ENCODE measurements at regions not wholly inside any gene's neighbourhood (a gene's known extent, or its start where the extent isn't known, plus 50 kb on each side); places are given as distances from the start of the nearest gene placed in this dataset.
A peak's percentile ranks its signal among the peaks of the same experiment; 100 is the strongest.

DNA sequence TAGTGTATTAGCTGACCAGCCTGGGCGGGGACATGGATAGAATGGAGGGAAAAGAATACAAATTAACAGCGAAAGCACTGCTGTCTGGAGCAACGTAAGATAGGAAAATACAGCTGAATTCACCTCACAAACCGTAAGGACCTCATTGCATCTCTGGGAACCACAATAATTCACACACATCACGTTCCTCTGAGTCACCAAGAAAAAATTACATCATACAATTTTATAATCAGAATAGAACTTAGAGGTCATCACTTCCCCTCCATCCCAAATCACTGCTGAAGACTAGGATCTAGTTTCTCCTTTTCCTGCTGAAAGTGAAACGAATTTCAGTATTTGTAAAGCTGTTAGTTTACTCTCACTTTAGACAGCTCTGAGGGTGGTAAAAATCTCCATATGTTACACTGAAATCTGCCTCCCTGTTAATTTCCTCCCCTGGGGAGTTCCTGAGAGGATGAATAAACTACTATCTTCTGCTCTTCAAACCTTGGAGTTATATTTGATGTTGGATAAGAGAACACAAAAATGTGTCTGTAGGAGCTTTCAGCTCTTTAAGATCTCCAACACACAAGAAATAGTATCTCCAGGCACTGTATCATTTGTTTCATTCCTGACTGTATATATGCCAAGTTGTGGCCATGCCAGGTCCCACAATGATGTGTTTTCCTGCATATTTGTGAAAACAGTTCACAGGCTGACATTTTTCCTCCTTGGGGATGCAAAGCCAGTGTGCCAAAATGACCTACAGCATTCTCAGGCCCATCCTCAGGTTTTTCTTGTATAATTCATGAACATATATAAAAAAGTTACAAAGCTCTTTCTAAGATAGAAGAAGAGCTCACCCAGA is 63.8 kb upstream of the SSTR1 start:
- peaks cover 14% of the 10 kb centered on the region for H3K4me1 ChIP-seq (ENCODE audit: control insufficient read depth, extremely low read depth, insufficient read depth, low read length)
- no peak overlapping the region for H3K9ac ChIP-seq (replicated peaks; ENCODE audit: extremely low read depth, insufficient read depth, low read length)
- FAIRE-seq (peak; percentile 60), DNase-seq (ENCODE audit: low read depth, low spot score) (peak; percentile 68)
- dilution Hi-C loops (cut with MboI; ENCODE audit: extremely low pct_ligation_motif_present, low sequenced_read_pairs) = no loop called here
- peak overlapping the region; percentile 93 for H2AFZ ChIP-seq (ENCODE audit: low read depth, low read length)
- H3K4me3 ChIP-seq (replicated peaks in 1 of 3; ENCODE audit: insufficient read depth in 1 of 3, low read depth in 1 of 3, low read length in 3 of 3) = peak overlapping the region in 1 of 3 experiments; percentile 35
- TF ChIP-seq POLR2AphosphoS5 (IDR thresholded peaks at IDR 0.05; ENCODE audit: insufficient read depth, low read depth, low read length) (no peak), FOS (IDR thresholded peaks at IDR 0.05; ENCODE audit: borderline replicate concordance, insufficient read depth, low read length) (peak; percentile 52), JUN (IDR thresholded peaks at IDR 0.05; ENCODE audit: borderline replicate concordance, insufficient read depth, insufficient read length, low read depth) (peak; percentile 75)
- H3K27ac ChIP-seq (ENCODE audit: insufficient read depth, low read depth, low read length) = peak overlapping the region; percentile 84
- no peaks in the 10 kb centered on the region for H3K9me3 ChIP-seq (replicated peaks; ENCODE audit: control insufficient read depth, insufficient read depth, low read length)
- POLR2A ChIA-PET = no interaction called here
- H3K27me3 ChIP-seq (ENCODE audit: control insufficient read depth in 2 of 2, insufficient read depth in 2 of 2, low read length in 2 of 2) = no peaks in the 10 kb centered on the region
- no peaks in the 10 kb centered on the region for H3K9me1 ChIP-seq (replicated peaks; ENCODE audit: control insufficient read depth, extremely low read depth, insufficient read depth, low read length)
- no peaks in the 10 kb centered on the region for H4K20me1 ChIP-seq (replicated peaks; ENCODE audit: control insufficient read depth, extremely low read depth, insufficient read depth, low read length)
- CTCF ChIA-PET = interaction anchor here (1.2 to 1.8 kb wide), 8 partner anchors 8 to 872 kb away, joined by 3 to 5 read pairs (median 4); no protein-coding TSS in a partner anchor
- H3K36me3 ChIP-seq (ENCODE audit: control insufficient read depth in 2 of 2, extremely low read depth in 1 of 2, insufficient read depth in 2 of 2, low read length in 2 of 2) = no peaks in the 10 kb centered on the region
- no peaks in the 10 kb centered on the region for H3K79me2 ChIP-seq (ENCODE audit: control insufficient read depth, insufficient read depth, low read length)
- H3K4me2 ChIP-seq (ENCODE audit: insufficient read depth, low read length) = peak overlapping the region; percentile 66
- intact Hi-C loops (cut with micrococcal nuclease) = no loop called here
- TSS peak; percentile 99 for BruUV-seq (replicated peaks)

DNA sequence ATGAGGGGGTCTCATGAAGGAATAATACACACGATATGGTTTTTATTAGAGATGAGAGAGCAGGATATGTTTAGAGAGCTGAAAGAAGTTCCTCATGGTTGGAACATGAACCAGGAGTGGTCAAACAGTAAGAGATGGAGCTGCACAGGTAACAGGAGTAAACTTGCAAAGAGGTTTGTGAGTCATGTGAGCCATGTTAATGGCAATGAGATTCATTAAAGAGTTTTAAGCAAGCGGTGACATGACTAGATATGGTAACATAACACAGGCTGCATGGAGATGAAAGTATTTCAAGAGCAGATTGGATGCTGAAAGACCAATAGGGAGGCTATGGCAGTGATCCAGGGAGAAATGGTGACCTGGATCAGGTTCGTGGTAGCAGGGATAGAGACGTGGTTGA is 62.6 kb upstream of the SSTR1 start:
- no peak overlapping the region for H3K4me2 ChIP-seq (ENCODE audit: insufficient read depth, low read length)
- no peaks in the 10 kb centered on the region for H3K79me2 ChIP-seq (ENCODE audit: control insufficient read depth, insufficient read depth, low read length)
- no peak overlapping the region for H2AFZ ChIP-seq (ENCODE audit: low read depth, low read length)
- H3K9me1 ChIP-seq (replicated peaks; ENCODE audit: control insufficient read depth, extremely low read depth, insufficient read depth, low read length) = no peaks in the 10 kb centered on the region
- no peaks in the 10 kb centered on the region for H3K27me3 ChIP-seq (ENCODE audit: control insufficient read depth in 2 of 2, insufficient read depth in 2 of 2, low read length in 2 of 2)
- H3K9me3 ChIP-seq (replicated peaks; ENCODE audit: control insufficient read depth, insufficient read depth, low read length) = no peaks in the 10 kb centered on the region
- dilution Hi-C loops (cut with MboI; ENCODE audit: extremely low pct_ligation_motif_present, low sequenced_read_pairs) (no loop called here), intact Hi-C loops (cut with micrococcal nuclease) (no loop called here)
- H3K4me3 ChIP-seq (replicated peaks in 1 of 3; ENCODE audit: insufficient read depth in 1 of 3, low read depth in 1 of 3, low read length in 3 of 3) = no peak overlapping the region
- no peak overlapping the region for H3K9ac ChIP-seq (replicated peaks; ENCODE audit: extremely low read depth, insufficient read depth, low read length)
- H3K36me3 ChIP-seq (ENCODE audit: control insufficient read depth in 2 of 2, extremely low read depth in 1 of 2, insufficient read depth in 2 of 2, low read length in 2 of 2) = no peaks in the 10 kb centered on the region
- H3K27ac ChIP-seq (ENCODE audit: insufficient read depth, low read depth, low read length) = no peak overlapping the region
- TF ChIP-seq FOS (IDR thresholded peaks at IDR 0.05; ENCODE audit: borderline replicate concordance, insufficient read depth, low read length) (no peak), EZH2 (IDR thresholded peaks at IDR 0.05; ENCODE audit: borderline replicate concordance, low read depth, low read length, severe bottlenecking) (no peak), JUN (IDR thresholded peaks at IDR 0.05; ENCODE audit: borderline replicate concordance, insufficient read depth, insufficient read length, low read depth) (no peak)
- DNase-seq (ENCODE audit: low read depth, low spot score) (no peak), FAIRE-seq (no peak)
- H3K4me1 ChIP-seq (ENCODE audit: control insufficient read depth, extremely low read depth, insufficient read depth, low read length) = peaks cover 14% of the 10 kb centered on the region
- no TSS peak for BruUV-seq (replicated peaks)
- no peaks in the 10 kb centered on the region for H4K20me1 ChIP-seq (replicated peaks; ENCODE audit: control insufficient read depth, extremely low read depth, insufficient read depth, low read length)
- ChIA-PET CTCF (interaction anchor here (0.6 to 1.8 kb wide), 4 partner anchors 9 to 477 kb away, joined by 3 to 5 read pairs (median 4); no protein-coding TSS in a partner anchor), POLR2A (no interaction called here)
